Activated T-helper 1 cell treated with anti-CD3 and anti-CD28 coated beads, Interleukin-12 subunit alpha, Interleukin-12 subunit beta, Interleukin-2, Interleukin-4 antibody, amounts not matched to agents 30 ng/mL and 10 ng/mL and 1 ng/mL, durations not matched to agents 14 hours and 24 hours and 36 hours (primary cell): ENCODE measurements at regions not wholly inside any gene's neighbourhood (a gene's known extent, or its start where the extent isn't known, plus 50 kb on each side); places are given as distances from the start of the nearest gene placed in this dataset.

Source experiments
- DNase-seq: peaks from one replicate; pipeline ENCODE4 v3.0.0; 2021; ENCODE audit warnings: low spot score
- H3K27ac Mint-ChIP-seq: one replicate; pipeline ENCODE4 v1.8.0; 2021; ENCODE audit warnings: mild to moderate bottlenecking, mixed read lengths
- H3K27me3 Mint-ChIP-seq: one replicate; pipeline ENCODE4 v1.8.0; 2022; ENCODE audit warnings: mild to moderate bottlenecking, moderate library complexity, mixed read lengths; ENCODE audit not compliant: insufficient read depth
- H3K36me3 Mint-ChIP-seq: one replicate; pipeline ENCODE4 v1.8.0; 2021; ENCODE audit warnings: low read depth, mixed read lengths
- H3K4me1 Mint-ChIP-seq: one replicate; pipeline ENCODE4 v1.8.0; 2021; ENCODE audit warnings: low read depth, mixed read lengths
- H3K4me3 Mint-ChIP-seq: one replicate; pipeline ENCODE4 v1.8.0; 2021; ENCODE audit warnings: mild to moderate bottlenecking, moderate library complexity, mixed read lengths
- H3K9me3 Mint-ChIP-seq: one replicate; pipeline ENCODE4 v1.8.0; 2021; ENCODE audit warnings: mixed read lengths
- intact Hi-C: fragments of 100-400 bp; cut with micrococcal nuclease; formaldehyde crosslinking; loops from one replicate; pipeline ENCODE4 v1.15.1; 2024

GRCh38 chr16:54687043-54687899 lies 243.4 kb upstream of the IRX5 start:
- intact Hi-C loops: no loop called here
- Mint-ChIP-seq H3K36me3 (no peaks in the 10 kb centered on the region), H3K27me3 (no peaks in the 10 kb centered on the region), H3K27ac (no peak overlapping the region), H3K4me1 (no peaks in the 10 kb centered on the region), H3K9me3 (no peaks in the 10 kb centered on the region), H3K4me3 (no peak overlapping the region)
- no peak for DNase-seq

GRCh38 chr16:54685682-54686081 lies 245.0 kb upstream of the IRX5 start:
- no peaks in the 10 kb centered on the region for H3K9me3 Mint-ChIP-seq
- H3K36me3 Mint-ChIP-seq: no peaks in the 10 kb centered on the region
- H3K27me3 Mint-ChIP-seq: no peaks in the 10 kb centered on the region
- no peaks in the 10 kb centered on the region for H3K4me1 Mint-ChIP-seq
- no peak for DNase-seq
- no peak overlapping the region for H3K27ac Mint-ChIP-seq
- H3K4me3 Mint-ChIP-seq: no peak overlapping the region
- intact Hi-C loops: no loop called here

- Mint-ChIP-seq H3K36me3 (no peaks in the 10 kb centered on the region), H3K9me3 (no peaks in the 10 kb centered on the region), H3K4me3 (no peak overlapping the region)
Measured at GRCh38 chr16:54679531-54679930, 251.1 kb upstream of the IRX5 start.

GRCh38 chr16:54677308-54677950 lies 253.2 kb upstream of the IRX5 start:
- Mint-ChIP-seq H3K27me3 (no peaks in the 10 kb centered on the region), H3K36me3 (no peaks in the 10 kb centered on the region), H3K27ac (no peak overlapping the region), H3K4me3 (no peak overlapping the region), H3K9me3 (no peaks in the 10 kb centered on the region), H3K4me1 (no peaks in the 10 kb centered on the region)
- intact Hi-C loops: no loop called here
- no peak for DNase-seq

More at GRCh38 chr16:54679531-54679930, 251.1 kb upstream of the IRX5 start:
- intact Hi-C loops: no loop called here
- H3K27ac Mint-ChIP-seq: no peak overlapping the region
- H3K27me3 Mint-ChIP-seq: no peaks in the 10 kb centered on the region
- no peaks in the 10 kb centered on the region for H3K4me1 Mint-ChIP-seq
- no peak for DNase-seq

- DNase-seq: no peak
- no peaks in the 10 kb centered on the region for H3K9me3 Mint-ChIP-seq
- H3K27ac Mint-ChIP-seq: no peak overlapping the region
- no peaks in the 10 kb centered on the region for H3K36me3 Mint-ChIP-seq
- intact Hi-C loops: no loop called here
- H3K4me1 Mint-ChIP-seq: no peaks in the 10 kb centered on the region
- no peak overlapping the region for H3K4me3 Mint-ChIP-seq
- no peaks in the 10 kb centered on the region for H3K27me3 Mint-ChIP-seq
Measured at GRCh38 chr16:54673313-54673712, 257.4 kb upstream of the IRX5 start.

- H3K27ac Mint-ChIP-seq: no peak overlapping the region
- intact Hi-C loops: no loop called here
Measured at GRCh38 chr16:54672500-54672899, 258.2 kb upstream of the IRX5 start.

GRCh38 chr16:54657709-54658102 lies 273.0 kb upstream of the IRX5 start:
- Mint-ChIP-seq H3K4me3 (no peak overlapping the region), H3K27ac (no peak overlapping the region), H3K27me3 (peaks cover 11% of the 10 kb centered on the region), H3K4me1 (no peaks in the 10 kb centered on the region), H3K9me3 (no peaks in the 10 kb centered on the region), H3K36me3 (no peaks in the 10 kb centered on the region)
- no peak for DNase-seq
- intact Hi-C loops: no loop called here

More at GRCh38 chr16:54672500-54672899, 258.2 kb upstream of the IRX5 start:
- H3K4me3 Mint-ChIP-seq: no peak overlapping the region
- H3K4me1 Mint-ChIP-seq: no peaks in the 10 kb centered on the region
- no peaks in the 10 kb centered on the region for H3K9me3 Mint-ChIP-seq
- no peaks in the 10 kb centered on the region for H3K36me3 Mint-ChIP-seq
- DNase-seq: no peak
- no peaks in the 10 kb centered on the region for H3K27me3 Mint-ChIP-seq

- no peaks in the 10 kb centered on the region for H3K36me3 Mint-ChIP-seq
- intact Hi-C loops: no loop called here
- DNase-seq: no peak
- peaks cover 11% of the 10 kb centered on the region for H3K27me3 Mint-ChIP-seq
- H3K9me3 Mint-ChIP-seq: no peaks in the 10 kb centered on the region
- H3K27ac Mint-ChIP-seq: no peak overlapping the region
- no peaks in the 10 kb centered on the region for H3K4me1 Mint-ChIP-seq
- H3K4me3 Mint-ChIP-seq: no peak overlapping the region
Measured at GRCh38 chr16:54657058-54657708, 273.5 kb upstream of the IRX5 start.

- H3K27ac Mint-ChIP-seq: no peak overlapping the region
- no peak for DNase-seq
- no peaks in the 10 kb centered on the region for H3K36me3 Mint-ChIP-seq
- intact Hi-C loops: no loop called here
- H3K4me1 Mint-ChIP-seq: no peaks in the 10 kb centered on the region
- no peak overlapping the region for H3K4me3 Mint-ChIP-seq
- peaks cover 17% of the 10 kb centered on the region for H3K27me3 Mint-ChIP-seq
- H3K9me3 Mint-ChIP-seq: no peaks in the 10 kb centered on the region
Measured at GRCh38 chr16:54655121-54655590, 275.5 kb upstream of the IRX5 start.

GRCh38 chr16:54654429-54654828 lies 276.2 kb upstream of the IRX5 start:
- peaks cover 18% of the 10 kb centered on the region for H3K27me3 Mint-ChIP-seq
- intact Hi-C loops: no loop called here
- H3K27ac Mint-ChIP-seq: no peak overlapping the region
- H3K4me3 Mint-ChIP-seq: no peak overlapping the region
- DNase-seq: no peak
- no peaks in the 10 kb centered on the region for H3K9me3 Mint-ChIP-seq
- no peaks in the 10 kb centered on the region for H3K36me3 Mint-ChIP-seq
- no peaks in the 10 kb centered on the region for H3K4me1 Mint-ChIP-seq

- H3K27me3 Mint-ChIP-seq: peaks cover 19% of the 10 kb centered on the region
Measured at GRCh38 chr16:54652201-54652770, 278.4 kb upstream of the IRX5 start.

GRCh38 chr16:54651440-54652195 lies 279.0 kb upstream of the IRX5 start:
- Mint-ChIP-seq H3K9me3 (no peaks in the 10 kb centered on the region), H3K4me3 (no peak overlapping the region), H3K27ac (no peak overlapping the region), H3K4me1 (no peaks in the 10 kb centered on the region), H3K27me3 (peaks cover 19% of the 10 kb centered on the region), H3K36me3 (no peaks in the 10 kb centered on the region)
- no peak for DNase-seq
- intact Hi-C loops: no loop called here

More at GRCh38 chr16:54652201-54652770, 278.4 kb upstream of the IRX5 start:
- no peaks in the 10 kb centered on the region for H3K4me1 Mint-ChIP-seq
- H3K36me3 Mint-ChIP-seq: no peaks in the 10 kb centered on the region
- intact Hi-C loops: no loop called here
- DNase-seq: no peak
- H3K4me3 Mint-ChIP-seq: no peak overlapping the region
- H3K27ac Mint-ChIP-seq: no peak overlapping the region
- H3K9me3 Mint-ChIP-seq: no peaks in the 10 kb centered on the region
